BE2C (cell line): ENCODE measurements at regions not wholly inside any gene's neighbourhood (a gene's known extent, or its start where the extent isn't known, plus 50 kb on each side); places are given as distances from the start of the nearest gene placed in this dataset.
A peak's percentile ranks its signal among the peaks of the same experiment; 100 is the strongest.

Source experiments
- DNase-seq: peaks from one replicate; pipeline ENCODE4 v3.0.0-alpha.2; 2020
- H3K27me3 ChIP-seq: fragments of 250-450 bp; sonication (Bioruptor Pico); 2 replicates; pipeline ENCODE4 v1.5.1; 2020; ENCODE audit warnings: mild to moderate bottlenecking
- H3K36me3 ChIP-seq: fragments of 250-450 bp; sonication (Bioruptor Pico); 2 replicates; pipeline ENCODE4 v1.5.1; 2020; ENCODE audit warnings: mild to moderate bottlenecking
- H3K4me1 ChIP-seq: fragments of 250-450 bp; sonication (Bioruptor Pico); 2 replicates; pipeline ENCODE4 v1.5.1; 2020
- H3K4me3 ChIP-seq: 2 replicates; pipeline ENCODE4 v1.5.1; 2011; ENCODE audit warnings: low read depth, low read length
- H3K9me3 ChIP-seq: fragments of 250-450 bp; sonication (Bioruptor Pico); 2 replicates; pipeline ENCODE4 v1.5.1; 2020
- TF ChIP-seq, protein P1 (sequence below): IDR thresholded peaks from 2 replicates; pipeline ENCODE4 v1.5.1; 2012; ENCODE audit warnings: mild to moderate bottlenecking, low read depth, low read length

DNA sequence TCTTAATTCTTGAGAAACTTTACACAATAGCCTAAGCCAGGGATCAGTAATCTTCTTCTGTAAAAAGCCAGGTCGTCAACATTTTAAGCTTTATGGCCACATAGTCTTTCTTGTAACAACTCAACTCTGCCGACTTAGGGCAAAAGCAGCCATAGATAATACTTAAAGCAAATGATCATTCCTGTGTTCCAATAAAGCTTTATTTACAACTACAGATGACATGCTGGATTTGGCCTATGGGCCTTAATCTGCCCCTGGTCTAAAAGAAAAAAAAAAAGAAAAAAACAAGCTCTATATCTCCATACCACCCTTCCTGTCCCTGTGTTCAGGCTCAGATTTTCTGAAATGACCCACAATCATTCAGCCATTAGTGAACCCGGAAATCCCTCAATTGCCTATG is 220.3 kb downstream of the ENC1 start:
- TF ChIP-seq, protein P1, sequence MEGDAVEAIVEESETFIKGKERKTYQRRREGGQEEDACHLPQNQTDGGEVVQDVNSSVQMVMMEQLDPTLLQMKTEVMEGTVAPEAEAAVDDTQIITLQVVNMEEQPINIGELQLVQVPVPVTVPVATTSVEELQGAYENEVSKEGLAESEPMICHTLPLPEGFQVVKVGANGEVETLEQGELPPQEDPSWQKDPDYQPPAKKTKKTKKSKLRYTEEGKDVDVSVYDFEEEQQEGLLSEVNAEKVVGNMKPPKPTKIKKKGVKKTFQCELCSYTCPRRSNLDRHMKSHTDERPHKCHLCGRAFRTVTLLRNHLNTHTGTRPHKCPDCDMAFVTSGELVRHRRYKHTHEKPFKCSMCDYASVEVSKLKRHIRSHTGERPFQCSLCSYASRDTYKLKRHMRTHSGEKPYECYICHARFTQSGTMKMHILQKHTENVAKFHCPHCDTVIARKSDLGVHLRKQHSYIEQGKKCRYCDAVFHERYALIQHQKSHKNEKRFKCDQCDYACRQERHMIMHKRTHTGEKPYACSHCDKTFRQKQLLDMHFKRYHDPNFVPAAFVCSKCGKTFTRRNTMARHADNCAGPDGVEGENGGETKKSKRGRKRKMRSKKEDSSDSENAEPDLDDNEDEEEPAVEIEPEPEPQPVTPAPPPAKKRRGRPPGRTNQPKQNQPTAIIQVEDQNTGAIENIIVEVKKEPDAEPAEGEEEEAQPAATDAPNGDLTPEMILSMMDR: no peak
- no peaks in the 10 kb centered on the region; the same call in none of the 2 replicates for H3K4me1 ChIP-seq
- H3K4me3 ChIP-seq: no peak overlapping the region
- DNase-seq: no peak
- peaks cover 2% of the 10 kb centered on the region for H3K9me3 ChIP-seq
- no peaks in the 10 kb centered on the region for H3K36me3 ChIP-seq
- H3K27me3 ChIP-seq: no peaks in the 10 kb centered on the region

DNA sequence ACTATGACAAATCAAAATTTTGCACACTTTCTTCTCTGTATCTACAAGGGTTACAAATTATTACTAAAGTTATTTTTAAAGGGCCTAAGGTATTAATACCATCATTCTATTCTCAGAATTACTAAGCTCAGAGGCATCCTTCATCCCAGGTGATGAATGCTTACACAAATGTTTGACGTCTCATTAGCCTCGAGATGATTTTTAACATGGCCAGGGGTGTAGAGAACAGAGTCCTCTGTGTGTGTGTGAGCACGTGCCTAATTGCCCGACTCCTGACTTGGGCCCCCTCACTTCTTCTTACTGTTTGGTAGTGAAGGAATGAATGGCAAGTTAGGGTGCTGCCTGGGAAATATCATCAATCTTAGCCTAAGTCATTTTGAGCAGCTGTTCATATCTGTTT is 221.1 kb downstream of the ENC1 start:
- Histone ChIP-seq H3K9me3 (peaks cover under 1% of the 10 kb centered on the region; the same call in 1 of the 2 replicates), H3K4me1 (no peaks in the 10 kb centered on the region; the same call in none of the 2 replicates)

DNA sequence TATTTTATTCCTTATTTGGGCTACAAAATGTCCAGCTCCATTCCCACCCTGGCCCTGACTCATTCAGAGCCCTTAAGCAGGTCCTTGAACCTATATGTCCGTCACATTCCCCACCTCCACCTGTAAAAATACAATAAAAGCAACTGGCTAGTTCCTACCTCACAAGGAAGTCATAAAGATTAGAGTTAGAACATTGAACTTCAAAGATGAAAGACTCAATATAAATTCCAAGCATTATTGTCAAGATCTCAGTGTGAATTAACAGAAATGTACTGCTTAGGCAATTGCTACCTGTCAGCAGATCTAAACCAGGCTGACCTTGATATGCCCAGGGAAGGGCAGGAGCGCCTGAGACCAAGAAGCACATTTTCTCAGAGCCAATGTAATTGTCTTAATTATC is 221.8 kb downstream of the ENC1 start:
- DNase-seq: no peak
- no peaks in the 10 kb centered on the region for H3K36me3 ChIP-seq
- H3K4me3 ChIP-seq: no peak overlapping the region
- TF ChIP-seq, protein P1: no peak
- H3K4me1 ChIP-seq: no peaks in the 10 kb centered on the region; the same call in none of the 2 replicates
- no peaks in the 10 kb centered on the region for H3K27me3 ChIP-seq
- no peaks in the 10 kb centered on the region for H3K9me3 ChIP-seq

More for the DNA sequence above, 221.1 kb downstream of the ENC1 start:
- no peak overlapping the region for H3K4me3 ChIP-seq
- no peaks in the 10 kb centered on the region for H3K36me3 ChIP-seq
- H3K27me3 ChIP-seq: no peaks in the 10 kb centered on the region
- TF ChIP-seq, protein P1: no peak
- DNase-seq: no peak

DNA sequence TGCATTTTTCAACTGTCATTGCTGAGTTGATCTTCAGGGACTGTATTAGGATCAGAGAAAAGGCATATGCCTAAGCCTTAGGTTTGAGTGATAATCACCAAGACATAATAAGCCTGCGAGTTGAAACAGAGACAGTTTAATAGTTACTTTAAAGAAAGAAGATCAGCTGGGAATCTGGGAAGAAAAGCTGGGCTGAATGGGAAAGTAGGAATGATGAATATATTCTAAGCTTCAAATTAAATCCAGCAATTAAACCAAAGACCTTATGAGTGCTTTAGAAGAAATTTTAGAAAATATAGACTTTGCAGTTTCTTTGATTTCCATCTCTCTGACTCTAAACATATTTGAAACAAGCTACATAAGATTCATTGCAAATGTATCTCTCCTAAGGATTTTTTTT is 222.3 kb downstream of the ENC1 start:
- Histone ChIP-seq H3K27me3 (no peaks in the 10 kb centered on the region), H3K36me3 (no peaks in the 10 kb centered on the region), H3K4me3 (no peak overlapping the region), H3K4me1 (peaks cover 2% of the 10 kb centered on the region), H3K9me3 (no peaks in the 10 kb centered on the region)
- TF ChIP-seq, protein P1: no peak
- no peak for DNase-seq

DNA sequence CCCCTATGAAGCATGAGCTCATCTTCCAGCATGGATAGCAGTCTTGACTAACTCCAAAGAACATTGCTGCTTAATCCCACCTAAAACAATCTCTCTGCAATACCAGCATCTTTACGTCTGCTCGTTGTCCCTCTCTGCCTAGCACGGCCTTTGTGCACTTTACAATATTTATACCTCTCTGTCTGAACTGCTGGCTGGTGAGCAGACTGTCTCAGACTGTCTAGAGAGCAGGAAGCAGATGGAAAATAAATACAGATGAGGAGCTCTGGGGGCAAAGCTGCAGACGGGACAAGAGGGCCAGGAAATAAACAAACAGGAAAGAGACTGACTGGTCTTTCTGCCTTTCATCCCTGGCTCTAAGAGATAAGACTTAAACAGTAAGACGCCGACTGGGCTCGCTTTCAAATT is 224.8 kb downstream of the ENC1 start:
- no peak overlapping the region for H3K4me3 ChIP-seq
- peaks cover 19% of the 10 kb centered on the region for H3K4me1 ChIP-seq
- peak; percentile 23 for DNase-seq
- no peaks in the 10 kb centered on the region for H3K27me3 ChIP-seq
- TF ChIP-seq, protein P1: no peak
- no peaks in the 10 kb centered on the region for H3K36me3 ChIP-seq
- H3K9me3 ChIP-seq: no peaks in the 10 kb centered on the region

DNA sequence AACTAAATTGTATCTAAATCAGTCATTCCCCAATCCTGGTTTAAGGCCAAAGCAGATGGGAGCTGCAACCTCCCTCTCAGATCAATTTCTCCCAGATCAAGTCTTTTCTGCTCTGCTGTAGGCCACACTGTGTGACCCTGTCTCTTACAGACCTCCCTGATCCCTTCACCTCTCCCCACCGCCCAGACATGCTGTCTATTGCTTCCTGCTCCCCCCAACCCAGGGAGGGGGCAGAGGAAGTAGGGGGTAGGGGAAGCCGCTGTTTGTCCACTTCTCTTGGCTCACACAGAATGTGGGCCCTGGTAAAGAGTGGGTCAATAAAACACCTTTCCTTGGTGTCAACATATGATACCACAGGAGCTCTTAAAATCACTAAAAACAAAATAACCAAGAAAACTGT is 226.3 kb downstream of the ENC1 start:
- TF ChIP-seq, protein P1: no peak

More for the DNA sequence above, 226.3 kb downstream of the ENC1 start:
- H3K36me3 ChIP-seq: no peaks in the 10 kb centered on the region
- H3K4me1 ChIP-seq: peaks cover 31% of the 10 kb centered on the region
- H3K27me3 ChIP-seq: no peaks in the 10 kb centered on the region
- no peaks in the 10 kb centered on the region for H3K9me3 ChIP-seq
- H3K4me3 ChIP-seq: no peak overlapping the region
- DNase-seq: no peak
